ENCODE measurements at regions not wholly inside any gene's neighbourhood (a gene's known extent, or its start where the extent isn't known, plus 50 kb on each side); places are given as distances from the start of the nearest gene placed in this dataset.

DNA sequence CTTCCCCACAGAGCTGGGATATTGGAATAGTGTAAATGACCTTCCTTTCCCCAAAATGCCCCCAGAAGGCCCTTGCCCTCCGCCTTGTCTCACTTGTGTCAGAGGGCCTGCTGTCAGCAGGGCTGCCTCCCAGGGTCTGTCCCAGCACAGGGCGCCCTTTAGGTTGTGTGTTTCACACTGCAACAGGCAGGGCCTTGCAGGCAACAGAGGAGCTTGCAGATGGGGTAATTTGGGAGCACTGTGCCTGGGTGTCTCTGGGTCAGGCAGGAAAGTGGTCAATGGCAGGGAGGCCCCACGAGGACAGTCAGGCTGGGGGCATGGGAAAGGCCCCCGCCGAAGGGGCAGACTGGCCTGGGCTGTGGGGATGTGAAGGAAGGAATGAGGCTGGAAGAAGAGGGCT lies 130.7 kb downstream of the ASB1 start:
- Histone ChIP-seq H3K36me3 (ENCODE audit: control insufficient read depth in 4 of 4, insufficient read depth in 3 of 4, low read depth in 1 of 4, low read length in 3 of 4) (no peaks in the 10 kb centered on the region), H3K4me1 (ENCODE audit: control insufficient read depth in 4 of 4, insufficient read depth in 4 of 4, low read length in 3 of 4) (no peaks in the 10 kb centered on the region), H3K27ac (ENCODE audit: low read depth in 1 of 2, low read length in 2 of 2) (no peak overlapping the region), H3K27me3 (ENCODE audit: control insufficient read depth in 4 of 4, insufficient read depth in 4 of 4, low read length in 3 of 4) (no peaks in the 10 kb centered on the region), H3K9me3 (ENCODE audit: control insufficient read depth in 4 of 4, low read length in 3 of 4) (peaks cover 0 to 5% (median 2%) of the 10 kb centered on the region in 4 donors), H3K9ac (ENCODE audit: low read depth in 1 of 2, low read length in 2 of 2) (no peak overlapping the region), H3K4me3 (ENCODE audit: low read depth in 1 of 3, low read length in 3 of 3) (no peak overlapping the region)
- no peak for TF ChIP-seq EGR1 (IDR thresholded peaks at IDR 0.05; ENCODE audit: low read depth in 2 of 2)
- no peak for TF ChIP-seq YY1 (IDR thresholded peaks at IDR 0.05)
- no peak for DNase-seq (ENCODE audit: low spot score)
- 86% methylated on average over 5 of the region's 5 CpGs for WGBS

GRCh38 chr2:238557936-238558335 lies 131.2 kb downstream of the ASB1 start:
- Histone ChIP-seq H3K36me3 (ENCODE audit: control insufficient read depth in 4 of 4, insufficient read depth in 3 of 4, low read depth in 1 of 4, low read length in 3 of 4) (no peaks in the 10 kb centered on the region), H3K4me1 (ENCODE audit: control insufficient read depth in 4 of 4, insufficient read depth in 4 of 4, low read length in 3 of 4) (no peaks in the 10 kb centered on the region), H3K27ac (ENCODE audit: low read depth in 1 of 2, low read length in 2 of 2) (no peak overlapping the region), H3K9ac (ENCODE audit: low read depth in 1 of 2, low read length in 2 of 2) (no peak overlapping the region), H3K9me3 (ENCODE audit: control insufficient read depth in 4 of 4, low read length in 3 of 4) (peaks cover 0 to 5% (median 2%) of the 10 kb centered on the region in 4 donors), H3K4me3 (ENCODE audit: low read depth in 1 of 3, low read length in 3 of 3) (no peak overlapping the region), H3K27me3 (ENCODE audit: control insufficient read depth in 4 of 4, insufficient read depth in 4 of 4, low read length in 3 of 4) (peaks cover 0 to 3% (median 0%) of the 10 kb centered on the region in 4 donors)
- TF ChIP-seq RXRA (IDR thresholded peaks at IDR 0.05) (no peak), FOXA2 (IDR thresholded peaks at IDR 0.05) (no peak), GABPA (IDR thresholded peaks at IDR 0.05 in 1 of 2, conservative IDR thresholded peaks at IDR 0.05 in 1 of 2) (no peak), YY1 (IDR thresholded peaks at IDR 0.05) (no peak), NR2F2 (IDR thresholded peaks at IDR 0.05) (no peak), RAD21 (IDR thresholded peaks at IDR 0.05) (no peak)
- no peak for DNase-seq (ENCODE audit: low spot score)
- WGBS = 81% methylated on average over 11 of the region's 11 CpGs

- H3K9me3 ChIP-seq (ENCODE audit: control insufficient read depth in 4 of 4, low read length in 3 of 4) = peaks cover 0 to 5% (median under 1%) of the 10 kb centered on the region in 4 donors
- no peak overlapping the region for H3K4me3 ChIP-seq (ENCODE audit: low read depth in 1 of 3, low read length in 3 of 3)
- TF ChIP-seq, protein P1, sequence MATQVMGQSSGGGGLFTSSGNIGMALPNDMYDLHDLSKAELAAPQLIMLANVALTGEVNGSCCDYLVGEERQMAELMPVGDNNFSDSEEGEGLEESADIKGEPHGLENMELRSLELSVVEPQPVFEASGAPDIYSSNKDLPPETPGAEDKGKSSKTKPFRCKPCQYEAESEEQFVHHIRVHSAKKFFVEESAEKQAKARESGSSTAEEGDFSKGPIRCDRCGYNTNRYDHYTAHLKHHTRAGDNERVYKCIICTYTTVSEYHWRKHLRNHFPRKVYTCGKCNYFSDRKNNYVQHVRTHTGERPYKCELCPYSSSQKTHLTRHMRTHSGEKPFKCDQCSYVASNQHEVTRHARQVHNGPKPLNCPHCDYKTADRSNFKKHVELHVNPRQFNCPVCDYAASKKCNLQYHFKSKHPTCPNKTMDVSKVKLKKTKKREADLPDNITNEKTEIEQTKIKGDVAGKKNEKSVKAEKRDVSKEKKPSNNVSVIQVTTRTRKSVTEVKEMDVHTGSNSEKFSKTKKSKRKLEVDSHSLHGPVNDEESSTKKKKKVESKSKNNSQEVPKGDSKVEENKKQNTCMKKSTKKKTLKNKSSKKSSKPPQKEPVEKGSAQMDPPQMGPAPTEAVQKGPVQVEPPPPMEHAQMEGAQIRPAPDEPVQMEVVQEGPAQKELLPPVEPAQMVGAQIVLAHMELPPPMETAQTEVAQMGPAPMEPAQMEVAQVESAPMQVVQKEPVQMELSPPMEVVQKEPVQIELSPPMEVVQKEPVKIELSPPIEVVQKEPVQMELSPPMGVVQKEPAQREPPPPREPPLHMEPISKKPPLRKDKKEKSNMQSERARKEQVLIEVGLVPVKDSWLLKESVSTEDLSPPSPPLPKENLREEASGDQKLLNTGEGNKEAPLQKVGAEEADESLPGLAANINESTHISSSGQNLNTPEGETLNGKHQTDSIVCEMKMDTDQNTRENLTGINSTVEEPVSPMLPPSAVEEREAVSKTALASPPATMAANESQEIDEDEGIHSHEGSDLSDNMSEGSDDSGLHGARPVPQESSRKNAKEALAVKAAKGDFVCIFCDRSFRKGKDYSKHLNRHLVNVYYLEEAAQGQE (IDR thresholded peaks at IDR 0.05) = no peak
- no peak for TF ChIP-seq HNF4A (conservative IDR thresholded peaks at IDR 0.05)
- TF ChIP-seq ATF3 (IDR thresholded peaks at IDR 0.05) = no peak
- TF ChIP-seq, protein P2, sequence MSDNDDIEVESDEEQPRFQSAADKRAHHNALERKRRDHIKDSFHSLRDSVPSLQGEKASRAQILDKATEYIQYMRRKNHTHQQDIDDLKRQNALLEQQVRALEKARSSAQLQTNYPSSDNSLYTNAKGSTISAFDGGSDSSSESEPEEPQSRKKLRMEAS (IDR thresholded peaks at IDR 0.05) = no peak
- no peak for TF ChIP-seq FOXA2 (IDR thresholded peaks at IDR 0.05)
- TF ChIP-seq, protein P3, sequence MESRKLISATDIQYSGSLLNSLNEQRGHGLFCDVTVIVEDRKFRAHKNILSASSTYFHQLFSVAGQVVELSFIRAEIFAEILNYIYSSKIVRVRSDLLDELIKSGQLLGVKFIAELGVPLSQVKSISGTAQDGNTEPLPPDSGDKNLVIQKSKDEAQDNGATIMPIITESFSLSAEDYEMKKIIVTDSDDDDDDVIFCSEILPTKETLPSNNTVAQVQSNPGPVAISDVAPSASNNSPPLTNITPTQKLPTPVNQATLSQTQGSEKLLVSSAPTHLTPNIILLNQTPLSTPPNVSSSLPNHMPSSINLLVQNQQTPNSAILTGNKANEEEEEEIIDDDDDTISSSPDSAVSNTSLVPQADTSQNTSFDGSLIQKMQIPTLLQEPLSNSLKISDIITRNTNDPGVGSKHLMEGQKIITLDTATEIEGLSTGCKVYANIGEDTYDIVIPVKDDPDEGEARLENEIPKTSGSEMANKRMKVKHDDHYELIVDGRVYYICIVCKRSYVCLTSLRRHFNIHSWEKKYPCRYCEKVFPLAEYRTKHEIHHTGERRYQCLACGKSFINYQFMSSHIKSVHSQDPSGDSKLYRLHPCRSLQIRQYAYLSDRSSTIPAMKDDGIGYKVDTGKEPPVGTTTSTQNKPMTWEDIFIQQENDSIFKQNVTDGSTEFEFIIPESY (IDR thresholded peaks at IDR 0.05) = no peak
- no peak for TF ChIP-seq HNF4G (IDR thresholded peaks at IDR 0.05)
- no peak for TF ChIP-seq RAD21 (IDR thresholded peaks at IDR 0.05)
- no peak for TF ChIP-seq TAF1 (conservative IDR thresholded peaks at IDR 0.05)
- no peak for TF ChIP-seq GABPA (IDR thresholded peaks at IDR 0.05 in 1 of 2, conservative IDR thresholded peaks at IDR 0.05 in 1 of 2)
- no peak for TF ChIP-seq NR2F2 (IDR thresholded peaks at IDR 0.05)
- no peak overlapping the region for H3K9ac ChIP-seq (ENCODE audit: low read depth in 1 of 2, low read length in 2 of 2)
- H3K27ac ChIP-seq (ENCODE audit: low read depth in 1 of 2, low read length in 2 of 2) = no peak overlapping the region
- H3K4me1 ChIP-seq (ENCODE audit: control insufficient read depth in 4 of 4, insufficient read depth in 4 of 4, low read length in 3 of 4) = no peaks in the 10 kb centered on the region
- 88% methylated on average over 19 of the region's 19 CpGs for WGBS
- DNase-seq (ENCODE audit: low spot score) = no peak
- H3K27me3 ChIP-seq (ENCODE audit: control insufficient read depth in 4 of 4, insufficient read depth in 4 of 4, low read length in 3 of 4) = peaks cover 0 to 3% (median 0%) of the 10 kb centered on the region in 4 donors
- H3K36me3 ChIP-seq (ENCODE audit: control insufficient read depth in 4 of 4, insufficient read depth in 3 of 4, low read depth in 1 of 4, low read length in 3 of 4) = no peaks in the 10 kb centered on the region
These were observed 131.9 kb downstream of the ASB1 start for GRCh38 chr2:238558456-238559099.
